ENCODE measurements at regions not wholly inside any gene's neighbourhood (a gene's known extent, or its start where the extent isn't known, plus 50 kb on each side); places are given as distances from the start of the nearest gene placed in this dataset.
"Not testable (repeated sequence)": the region's sequence is repeated elsewhere in the genome, so short reads cannot be mapped to it uniquely, and the experiment has no call there.

- DNase-seq; H3K36me3 Mint-ChIP-seq; H3K4me1 Mint-ChIP-seq (ENCODE audit: low read depth); H3K27ac Mint-ChIP-seq; H3K4me3 Mint-ChIP-seq; POLR2A ChIA-PET; intact Hi-C loops (cut with micrococcal nuclease); H3K9me3 Mint-ChIP-seq; CTCF ChIA-PET: not testable (repeated sequence)
- H3K27me3 Mint-ChIP-seq: peaks cover 40% of the 10 kb centered on the region
These were observed 496.0 kb downstream of the PRIM2 start for GRCh38 chr6:57813271-57814075.

- H3K9me3 Mint-ChIP-seq; H3K4me3 Mint-ChIP-seq; intact Hi-C loops (cut with micrococcal nuclease); H3K36me3 Mint-ChIP-seq; DNase-seq; H3K4me1 Mint-ChIP-seq (ENCODE audit: low read depth); H3K27ac Mint-ChIP-seq; POLR2A ChIA-PET; CTCF ChIA-PET: not testable (repeated sequence)
- H3K27me3 Mint-ChIP-seq: peaks cover 24% of the 10 kb centered on the region
These were observed 498.4 kb downstream of the PRIM2 start for GRCh38 chr6:57815826-57816225.

GRCh38 chr6:57821325-57821724 is 503.9 kb downstream of the PRIM2 start:
- DNase-seq; CTCF ChIA-PET; H3K4me1 Mint-ChIP-seq (ENCODE audit: low read depth); H3K9me3 Mint-ChIP-seq; H3K4me3 Mint-ChIP-seq; H3K36me3 Mint-ChIP-seq; H3K27ac Mint-ChIP-seq; POLR2A ChIA-PET; intact Hi-C loops (cut with micrococcal nuclease): not testable (repeated sequence)
- H3K27me3 Mint-ChIP-seq: peaks cover 34% of the 10 kb centered on the region

GRCh38 chr6:57822448-57822847 is 505.0 kb downstream of the PRIM2 start:
- H3K27ac Mint-ChIP-seq; H3K4me1 Mint-ChIP-seq (ENCODE audit: low read depth); CTCF ChIA-PET; H3K9me3 Mint-ChIP-seq; POLR2A ChIA-PET; H3K4me3 Mint-ChIP-seq; DNase-seq; intact Hi-C loops (cut with micrococcal nuclease); H3K36me3 Mint-ChIP-seq: not testable (repeated sequence)
- peaks cover 32% of the 10 kb centered on the region for H3K27me3 Mint-ChIP-seq

GRCh38 chr6:57822896-57823358 is 505.5 kb downstream of the PRIM2 start:
- H3K36me3 Mint-ChIP-seq: peaks cover 2% of the 10 kb centered on the region
- intact Hi-C loops (cut with micrococcal nuclease): no loop called here
- H3K9me3 Mint-ChIP-seq: peaks cover 7% of the 10 kb centered on the region
- H3K4me3 Mint-ChIP-seq: no peak overlapping the region
- CTCF ChIA-PET: no interaction called here
- no peak overlapping the region for H3K27ac Mint-ChIP-seq
- DNase-seq: no peak
- POLR2A ChIA-PET: no interaction called here
- H3K4me1 Mint-ChIP-seq (ENCODE audit: low read depth): peaks cover 3% of the 10 kb centered on the region
- H3K27me3 Mint-ChIP-seq: peaks cover 31% of the 10 kb centered on the region

GRCh38 chr6:57837622-57838209 is 520.3 kb downstream of the PRIM2 start:
- H3K36me3 Mint-ChIP-seq; H3K9me3 Mint-ChIP-seq; H3K4me1 Mint-ChIP-seq (ENCODE audit: low read depth); DNase-seq; CTCF ChIA-PET; H3K27ac Mint-ChIP-seq; H3K4me3 Mint-ChIP-seq; intact Hi-C loops (cut with micrococcal nuclease); POLR2A ChIA-PET; H3K27me3 Mint-ChIP-seq: not testable (repeated sequence)

GRCh38 chr6:57841551-57841950 is 524.1 kb downstream of the PRIM2 start:
- H3K36me3 Mint-ChIP-seq; H3K9me3 Mint-ChIP-seq; DNase-seq; POLR2A ChIA-PET; intact Hi-C loops (cut with micrococcal nuclease); H3K4me3 Mint-ChIP-seq; H3K4me1 Mint-ChIP-seq (ENCODE audit: low read depth); H3K27me3 Mint-ChIP-seq; H3K27ac Mint-ChIP-seq; CTCF ChIA-PET: not testable (repeated sequence)

- H3K4me1 Mint-ChIP-seq (ENCODE audit: low read depth); DNase-seq; H3K36me3 Mint-ChIP-seq; POLR2A ChIA-PET; CTCF ChIA-PET; intact Hi-C loops (cut with micrococcal nuclease); H3K27ac Mint-ChIP-seq; H3K9me3 Mint-ChIP-seq; H3K4me3 Mint-ChIP-seq: not testable (repeated sequence)
- H3K27me3 Mint-ChIP-seq: peaks cover 11% of the 10 kb centered on the region
These were observed 536.4 kb downstream of the PRIM2 start for GRCh38 chr6:57853745-57854407.

- POLR2A ChIA-PET; H3K9me3 Mint-ChIP-seq; H3K4me1 Mint-ChIP-seq (ENCODE audit: low read depth); DNase-seq; CTCF ChIA-PET; H3K27ac Mint-ChIP-seq; H3K4me3 Mint-ChIP-seq; intact Hi-C loops (cut with micrococcal nuclease); H3K36me3 Mint-ChIP-seq: not testable (repeated sequence)
- peaks cover 14% of the 10 kb centered on the region for H3K27me3 Mint-ChIP-seq
These were observed 543.3 kb downstream of the PRIM2 start for GRCh38 chr6:57860481-57861315.

- CTCF ChIA-PET, H3K9me3 Mint-ChIP-seq, H3K36me3 Mint-ChIP-seq: not testable (repeated sequence)
These were observed 552.7 kb downstream of the PRIM2 start for GRCh38 chr6:57870083-57870482.

GRCh38 chr6:57873424-57873823 is 556.0 kb downstream of the PRIM2 start:
- DNase-seq; CTCF ChIA-PET; H3K27ac Mint-ChIP-seq; H3K27me3 Mint-ChIP-seq; intact Hi-C loops (cut with micrococcal nuclease); H3K4me3 Mint-ChIP-seq; H3K36me3 Mint-ChIP-seq; H3K4me1 Mint-ChIP-seq (ENCODE audit: low read depth); H3K9me3 Mint-ChIP-seq; POLR2A ChIA-PET: not testable (repeated sequence)

More at GRCh38 chr6:57870083-57870482, 552.7 kb downstream of the PRIM2 start:
- intact Hi-C loops (cut with micrococcal nuclease); H3K27ac Mint-ChIP-seq; H3K27me3 Mint-ChIP-seq; DNase-seq; POLR2A ChIA-PET; H3K4me1 Mint-ChIP-seq (ENCODE audit: low read depth); H3K4me3 Mint-ChIP-seq: not testable (repeated sequence)

- POLR2A ChIA-PET; H3K27me3 Mint-ChIP-seq; H3K36me3 Mint-ChIP-seq; H3K4me3 Mint-ChIP-seq; intact Hi-C loops (cut with micrococcal nuclease); H3K9me3 Mint-ChIP-seq; H3K27ac Mint-ChIP-seq; CTCF ChIA-PET; DNase-seq; H3K4me1 Mint-ChIP-seq (ENCODE audit: low read depth): not testable (repeated sequence)
These were observed 559.2 kb downstream of the PRIM2 start for GRCh38 chr6:57876659-57877058.

Data from activated CD4-positive, alpha-beta memory T cell treated with anti-CD3 and anti-CD28 coated beads for 36 hours (primary cell).